ENCODE measurements at regions not wholly inside any gene's neighbourhood (a gene's known extent, or its start where the extent isn't known, plus 50 kb on each side); places are given as distances from the start of the nearest gene placed in this dataset.

DNA sequence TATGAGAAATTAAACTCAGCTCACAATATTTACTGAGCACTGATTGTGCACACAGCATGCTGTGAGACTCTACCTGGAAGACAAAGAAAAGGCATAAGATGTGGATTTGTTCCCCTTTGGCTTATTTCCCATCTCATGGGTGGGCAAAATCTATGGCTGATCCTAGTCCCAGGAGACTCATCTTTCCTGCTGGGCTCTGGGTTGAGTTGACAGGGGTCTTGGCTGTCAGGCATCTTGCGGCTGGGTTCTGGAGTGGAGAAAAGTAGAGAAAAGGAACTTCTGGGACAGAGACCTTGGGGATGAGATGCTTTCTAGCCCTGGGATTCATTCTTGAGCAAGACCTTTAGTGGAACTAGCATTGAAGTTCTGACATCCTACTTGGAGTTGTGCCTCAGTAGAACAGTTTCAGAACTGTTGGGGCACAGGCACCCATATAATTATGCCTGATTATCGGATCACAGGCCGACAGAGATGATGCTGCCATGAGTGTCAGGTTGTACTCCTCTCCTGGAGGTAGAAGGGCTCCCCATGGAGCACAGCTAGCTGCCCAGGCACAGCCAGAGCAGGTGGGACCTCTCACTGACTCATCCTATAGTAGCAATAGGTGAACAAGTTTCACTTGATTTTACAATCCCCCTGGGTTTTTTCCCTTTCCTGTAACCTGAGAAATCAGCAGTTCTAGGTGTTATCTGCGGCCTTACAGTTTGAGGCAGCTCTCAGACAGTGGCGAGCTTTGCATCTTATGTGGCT, 260.9 kb downstream of the CYRIA start:
- intact Hi-C loops (cut with DNase I), result no loop called here
- Histone ChIP-seq H3K27ac (no peak overlapping the region), H3K4me3 (no peak overlapping the region), H3K27me3 (no peaks in the 10 kb centered on the region), H3K9me3 (no peaks in the 10 kb centered on the region), H3K4me1 (no peaks in the 10 kb centered on the region), H3K36me3 (no peaks in the 10 kb centered on the region)
- no peak for TF ChIP-seq POLR2AphosphoS5 (IDR thresholded peaks at IDR 0.05; ENCODE audit: insufficient read depth in 1 of 2, low read depth in 1 of 2)
- no peak for TF ChIP-seq POLR2A (IDR thresholded peaks at IDR 0.05)
- TF ChIP-seq, protein P1, sequence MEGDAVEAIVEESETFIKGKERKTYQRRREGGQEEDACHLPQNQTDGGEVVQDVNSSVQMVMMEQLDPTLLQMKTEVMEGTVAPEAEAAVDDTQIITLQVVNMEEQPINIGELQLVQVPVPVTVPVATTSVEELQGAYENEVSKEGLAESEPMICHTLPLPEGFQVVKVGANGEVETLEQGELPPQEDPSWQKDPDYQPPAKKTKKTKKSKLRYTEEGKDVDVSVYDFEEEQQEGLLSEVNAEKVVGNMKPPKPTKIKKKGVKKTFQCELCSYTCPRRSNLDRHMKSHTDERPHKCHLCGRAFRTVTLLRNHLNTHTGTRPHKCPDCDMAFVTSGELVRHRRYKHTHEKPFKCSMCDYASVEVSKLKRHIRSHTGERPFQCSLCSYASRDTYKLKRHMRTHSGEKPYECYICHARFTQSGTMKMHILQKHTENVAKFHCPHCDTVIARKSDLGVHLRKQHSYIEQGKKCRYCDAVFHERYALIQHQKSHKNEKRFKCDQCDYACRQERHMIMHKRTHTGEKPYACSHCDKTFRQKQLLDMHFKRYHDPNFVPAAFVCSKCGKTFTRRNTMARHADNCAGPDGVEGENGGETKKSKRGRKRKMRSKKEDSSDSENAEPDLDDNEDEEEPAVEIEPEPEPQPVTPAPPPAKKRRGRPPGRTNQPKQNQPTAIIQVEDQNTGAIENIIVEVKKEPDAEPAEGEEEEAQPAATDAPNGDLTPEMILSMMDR (IDR thresholded peaks at IDR 0.05), result no peak
- no peak for DNase-seq (ENCODE audit: extremely low spot score in 2 of 2)

DNA sequence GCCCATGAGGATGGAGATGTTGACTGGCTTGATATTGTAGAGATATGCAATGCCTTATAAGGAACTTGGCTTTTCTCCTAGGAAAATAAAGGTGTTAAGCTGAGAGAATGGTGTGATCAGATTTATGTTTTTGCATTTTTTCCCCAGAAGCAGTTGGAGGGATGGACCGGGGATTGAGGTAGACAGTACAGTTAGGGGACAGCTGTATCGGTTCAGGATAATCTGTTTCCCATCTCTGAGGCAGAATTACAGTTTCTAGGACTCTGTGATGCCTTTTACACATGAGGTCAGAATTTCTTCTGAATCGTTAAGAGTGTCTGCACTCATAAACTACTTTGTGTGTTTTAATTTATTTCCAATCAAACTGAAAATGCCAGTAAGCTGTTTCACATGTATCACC, 261.5 kb downstream of the CYRIA start:
- Histone ChIP-seq H3K36me3 (no peaks in the 10 kb centered on the region), H3K27me3 (no peaks in the 10 kb centered on the region), H3K27ac (no peak overlapping the region), H3K4me1 (no peaks in the 10 kb centered on the region), H3K9me3 (no peaks in the 10 kb centered on the region), H3K4me3 (no peak overlapping the region)
- intact Hi-C loops (cut with DNase I), result no loop called here
- TF ChIP-seq, protein P1 (IDR thresholded peaks at IDR 0.05), result no peak
- TF ChIP-seq POLR2A (IDR thresholded peaks at IDR 0.05) (no peak), POLR2AphosphoS5 (IDR thresholded peaks at IDR 0.05; ENCODE audit: insufficient read depth in 1 of 2, low read depth in 1 of 2) (no peak)
- DNase-seq (ENCODE audit: extremely low spot score in 2 of 2), result no peak

DNA sequence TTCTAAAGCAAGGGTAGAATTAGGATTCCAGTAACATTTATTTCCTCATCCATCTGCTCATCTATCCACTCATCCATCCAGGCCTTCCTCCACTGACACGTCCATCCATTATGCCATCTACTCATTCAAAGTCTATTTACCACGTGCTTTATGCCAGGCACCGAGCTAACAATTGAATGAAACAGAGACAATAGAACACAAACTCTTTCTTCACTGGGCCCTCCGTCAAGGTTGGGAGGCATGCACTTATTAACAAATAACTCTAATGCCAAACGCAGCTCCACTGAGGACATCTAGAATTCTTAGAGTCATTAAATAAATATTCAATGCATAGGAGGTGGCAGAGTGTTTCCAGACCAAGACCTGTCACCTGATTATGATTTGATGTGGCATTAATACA, 262.7 kb downstream of the CYRIA start:
- intact Hi-C loops (cut with DNase I), result no loop called here
- H3K4me3 ChIP-seq, result no peak overlapping the region

DNA sequence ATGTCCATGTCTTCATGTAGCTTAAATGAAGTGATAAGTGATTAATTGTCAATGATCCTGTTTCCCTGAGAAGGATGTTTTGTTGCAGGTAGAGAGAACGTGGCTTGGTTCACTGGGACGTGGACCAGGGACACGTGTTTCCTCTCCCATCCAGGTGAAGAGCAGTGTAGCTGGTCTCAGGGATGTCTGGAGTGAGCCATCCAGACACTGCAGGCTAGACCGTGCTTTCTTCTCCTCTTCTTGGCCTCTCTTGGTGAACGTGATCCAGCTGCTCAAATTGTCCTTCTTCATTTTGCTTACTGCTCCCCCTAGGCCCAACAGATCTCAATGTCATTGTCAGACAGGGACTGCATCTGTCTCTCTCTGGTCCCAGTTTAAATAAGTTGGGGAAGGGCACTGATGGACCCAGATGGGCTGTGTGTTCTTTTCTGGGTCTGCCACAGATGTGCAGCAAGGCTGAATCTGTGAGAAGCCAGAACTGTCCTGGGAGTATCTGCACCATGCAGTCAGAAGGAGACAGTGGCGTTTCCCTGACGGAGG, 263.8 kb downstream of the CYRIA start:
- DNase-seq (ENCODE audit: extremely low spot score in 2 of 2), result no peak
- Histone ChIP-seq H3K9me3 (no peaks in the 10 kb centered on the region), H3K27ac (no peak overlapping the region), H3K27me3 (no peaks in the 10 kb centered on the region), H3K4me1 (no peaks in the 10 kb centered on the region), H3K36me3 (no peaks in the 10 kb centered on the region), H3K4me3 (no peak overlapping the region)
- TF ChIP-seq, protein P1 (IDR thresholded peaks at IDR 0.05), result no peak
- TF ChIP-seq POLR2AphosphoS5 (IDR thresholded peaks at IDR 0.05; ENCODE audit: insufficient read depth in 1 of 2, low read depth in 1 of 2) (no peak), POLR2A (IDR thresholded peaks at IDR 0.05) (no peak)
- intact Hi-C loops (cut with DNase I), result no loop called here

More for the DNA sequence above, 262.7 kb downstream of the CYRIA start:
- H3K4me1 ChIP-seq, result no peaks in the 10 kb centered on the region
- no peaks in the 10 kb centered on the region for H3K36me3 ChIP-seq
- no peaks in the 10 kb centered on the region for H3K9me3 ChIP-seq
- no peak for TF ChIP-seq POLR2AphosphoS5 (IDR thresholded peaks at IDR 0.05; ENCODE audit: insufficient read depth in 1 of 2, low read depth in 1 of 2)
- TF ChIP-seq, protein P1 (IDR thresholded peaks at IDR 0.05), result no peak
- no peak for TF ChIP-seq POLR2A (IDR thresholded peaks at IDR 0.05)
- H3K27ac ChIP-seq, result no peak overlapping the region
- H3K27me3 ChIP-seq, result no peaks in the 10 kb centered on the region
- DNase-seq (ENCODE audit: extremely low spot score in 2 of 2), result no peak

DNA sequence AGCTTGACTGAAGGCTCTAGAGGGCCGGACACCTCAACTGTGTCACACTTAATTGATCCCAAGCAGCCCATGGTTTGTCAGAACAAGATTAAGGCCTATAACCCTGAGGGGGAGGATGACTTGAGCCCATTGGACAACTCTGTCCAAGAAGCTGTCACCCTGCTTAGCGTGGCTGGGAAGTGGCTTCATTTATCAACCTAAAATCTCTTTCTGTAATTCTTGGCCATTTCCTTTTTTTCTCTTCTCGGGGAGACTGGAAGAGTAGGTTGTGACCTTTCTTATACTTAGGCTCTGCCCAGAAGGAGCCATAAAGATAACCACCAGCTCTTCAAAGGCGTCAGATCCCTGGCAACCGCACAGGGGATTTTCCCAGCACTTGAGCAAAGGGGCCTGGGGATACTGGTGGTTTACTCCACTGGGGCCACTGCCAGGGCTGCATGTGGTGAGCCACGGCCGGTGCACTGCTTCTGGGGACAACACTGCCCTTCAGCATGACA, 265.5 kb downstream of the CYRIA start:
- intact Hi-C loops (cut with DNase I), result no loop called here
- Histone ChIP-seq H3K4me1 (no peaks in the 10 kb centered on the region), H3K27ac (no peak overlapping the region), H3K36me3 (no peaks in the 10 kb centered on the region), H3K4me3 (no peak overlapping the region), H3K9me3 (no peaks in the 10 kb centered on the region), H3K27me3 (no peaks in the 10 kb centered on the region)
- TF ChIP-seq POLR2A (IDR thresholded peaks at IDR 0.05) (no peak), POLR2AphosphoS5 (IDR thresholded peaks at IDR 0.05; ENCODE audit: insufficient read depth in 1 of 2, low read depth in 1 of 2) (no peak)
- TF ChIP-seq, protein P1 (IDR thresholded peaks at IDR 0.05), result no peak
- no peak for DNase-seq (ENCODE audit: extremely low spot score in 2 of 2)
